GM12891 (cell line): ENCODE measurements at regions not wholly inside any gene's neighbourhood (a gene's known extent, or its start where the extent isn't known, plus 50 kb on each side); places are given as distances from the start of the nearest gene placed in this dataset.

ENCODE experiments used
- PAX5 ChIP-seq: IDR thresholded peaks from 2 replicates; pipeline ENCODE4 v1.6.1; 2011; ENCODE audit warnings: low read length, moderate library complexity, mild to moderate bottlenecking; ENCODE audit not compliant: insufficient read depth, severe bottlenecking
- POLR2A ChIP-seq: IDR thresholded peaks from 2 replicates; pipeline ENCODE4 v1.6.1; 2011; ENCODE audit warnings: low read depth, low read length, control low read depth
- POLR2AphosphoS5 ChIP-seq: IDR thresholded peaks from 2 replicates; pipeline ENCODE4 v1.6.1; 2011; ENCODE audit warnings: low read depth, low read length, control low read depth
- POU2F2 ChIP-seq: IDR thresholded peaks from 2 replicates; pipeline ENCODE4 v1.6.1; 2011; ENCODE audit warnings: low read depth, mild to moderate bottlenecking, control low read depth, low read length, moderate library complexity
- SPI1 ChIP-seq: IDR thresholded peaks from 2 replicates; pipeline ENCODE4 v1.6.1; 2011; ENCODE audit warnings: low read depth, low read length, control low read depth
- TAF1 ChIP-seq: IDR thresholded peaks from 2 replicates; pipeline ENCODE4 v1.6.1; 2011; ENCODE audit warnings: low read depth, low read length, control low read depth

DNA sequence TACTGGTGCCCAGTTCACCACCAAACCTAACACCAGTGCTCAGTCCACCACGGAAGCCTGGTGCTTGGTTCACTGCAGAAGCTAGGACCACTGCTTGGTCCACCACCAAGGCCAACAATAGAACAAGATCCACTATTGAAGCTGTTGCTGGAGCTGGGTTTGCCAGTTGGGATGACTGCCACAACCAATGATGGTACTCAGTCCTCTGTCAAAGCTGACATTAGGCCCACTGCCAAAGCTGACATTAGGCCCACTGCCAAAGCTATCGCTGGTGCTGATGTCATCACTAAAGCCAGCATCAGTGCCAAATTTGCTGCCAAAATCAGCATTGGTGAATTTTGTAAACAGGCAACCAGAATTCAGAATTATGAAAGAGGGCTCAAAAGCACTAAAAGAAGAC is 1850.2 kb upstream of the RAG2 start:
- TF ChIP-seq POLR2AphosphoS5 (no peak), POLR2A (no peak), PAX5 (no peak), TAF1 (no peak), SPI1 (no peak), POU2F2 (no peak)
